Uterus (tissue), 2 donors: ENCODE measurements at regions not wholly inside any gene's neighbourhood (a gene's known extent, or its start where the extent isn't known, plus 50 kb on each side); places are given as distances from the start of the nearest gene placed in this dataset.

Source experiments
- CTCF ChIP-seq, 4 experiments: fragments of 200-600 bp in 2 of 4; fragments of 450-650 bp in 2 of 4; sonication (generic) in 2 of 4; IDR thresholded peaks; one replicate each; pipeline ENCODE4 v1.5.1; 2016 to 2019; ENCODE audit warnings: antibody characterized with exemption in 4 of 4, mild to moderate bottlenecking in 2 of 4, moderate library complexity in 1 of 4
- POLR2A ChIP-seq, 2 donors: fragments of 450-650 bp; IDR thresholded peaks; one replicate each; pipeline ENCODE4 v1.6.1; 2016; ENCODE audit warnings: antibody characterized with exemption in 2 of 2, mild to moderate bottlenecking in 1 of 2, moderate library complexity in 1 of 2

- TF ChIP-seq CTCF (IDR thresholded peaks at IDR 0.05) (no peak), POLR2A (IDR thresholded peaks at IDR 0.05) (no peak)
Observed at GRCh38 chr3:30184091-30184810, 422.1 kb upstream of the TGFBR2 start.
